Neural cell (in vitro differentiated cells): ENCODE measurements at regions not wholly inside any gene's neighbourhood (a gene's known extent, or its start where the extent isn't known, plus 50 kb on each side); places are given as distances from the start of the nearest gene placed in this dataset.
"Not testable (repeated sequence)": the region's sequence is repeated elsewhere in the genome, so short reads cannot be mapped to it uniquely, and the experiment has no call there.

Source experiments
- H2AFZ ChIP-seq: fragments of 200-600, 300-800 bp; sonication (generic), shearing (Covaris generic); 2 replicates; pipeline ENCODE4 v1.6.0; 2014; ENCODE audit warnings: low read depth, mild to moderate bottlenecking, antibody characterized with exemption, low read length, moderate library complexity
- H3F3A ChIP-seq: fragments of 200-600 bp; shearing (Covaris generic); 2 replicates; pipeline ENCODE4 v1.6.1; 2016; ENCODE audit warnings: mild to moderate bottlenecking, moderate library complexity, mixed read lengths, antibody characterized with exemption, low read length; ENCODE audit not compliant: insufficient read depth, poor library complexity, severe bottlenecking
- H3K27ac ChIP-seq: fragments of 200-600, 300-800 bp; sonication (generic), shearing (Covaris generic); 2 replicates; pipeline ENCODE4 v1.5.1; 2014; ENCODE audit warnings: mild to moderate bottlenecking, low read length, moderate library complexity
- H3K27me3 ChIP-seq: fragments of 300-800, 200-600 bp; sonication (generic), shearing (Covaris generic); 2 replicates; pipeline ENCODE4 v1.6.0; 2014; ENCODE audit warnings: mild to moderate bottlenecking, low read depth, low read length, moderate library complexity; ENCODE audit not compliant: insufficient read depth
- H3K36me3 ChIP-seq: fragments of 300-800, 200-600 bp; sonication (generic), shearing (Covaris generic); 2 replicates; pipeline ENCODE4 v1.5.1; 2014; ENCODE audit warnings: mild to moderate bottlenecking, antibody characterized with exemption, low read length, moderate library complexity; ENCODE audit not compliant: insufficient read depth
- H3K4me2 ChIP-seq: fragments of 300-800, 200-600 bp; sonication (generic), shearing (Covaris generic); 2 replicates; pipeline ENCODE4 v1.6.0; 2014; ENCODE audit warnings: mild to moderate bottlenecking, low read length
- H3K4me3 ChIP-seq: fragments of 300-800, 200-600 bp; sonication (generic), shearing (Covaris generic); 2 replicates; pipeline ENCODE4 v1.5.1; 2014; ENCODE audit warnings: mild to moderate bottlenecking, low read length, moderate library complexity
- H3K79me2 ChIP-seq: fragments of 200-600 bp; shearing (Covaris generic); replicated peaks from 2 replicates; pipeline ENCODE4 v1.6.0; 2014; ENCODE audit warnings: mild to moderate bottlenecking, low read length, moderate library complexity; ENCODE audit not compliant: insufficient read depth
- H3K9ac ChIP-seq: fragments of 300-800, 200-600 bp; sonication (generic), shearing (Covaris generic); 2 replicates; pipeline ENCODE4 v1.6.1; 2016; ENCODE audit warnings: mild to moderate bottlenecking, low read length, mixed read lengths
- H3K9me2 ChIP-seq: fragments of 200-600 bp; shearing (Covaris generic); 2 replicates; pipeline ENCODE4 v1.6.1; 2016; ENCODE audit warnings: mild to moderate bottlenecking, low read length, mixed read lengths; ENCODE audit not compliant: insufficient read depth
- H3K9me3 ChIP-seq: fragments of 200-600, 300-800 bp; sonication (generic), shearing (Covaris generic); 2 replicates; pipeline ENCODE4 v1.6.1; 2016; ENCODE audit warnings: mild to moderate bottlenecking, mixed run types, low read length, moderate library complexity, mixed read lengths
- H4K20me1 ChIP-seq: fragments of 200-600 bp; shearing (Covaris generic); 2 replicates; pipeline ENCODE4 v1.6.1; 2016; ENCODE audit warnings: mild to moderate bottlenecking, mixed run types; ENCODE audit not compliant: insufficient read depth
- CTCF ChIP-seq: fragments of 450-650 bp; IDR thresholded peaks from 2 replicates; pipeline ENCODE4 v1.5.1; 2014; ENCODE audit warnings: antibody characterized with exemption, mild to moderate bottlenecking, moderate library complexity; ENCODE audit not compliant: poor library complexity, severe bottlenecking
- EP300 ChIP-seq: fragments of 450-650 bp; conservative IDR thresholded peaks from 2 replicates; pipeline ENCODE4 v1.6.1; 2014; ENCODE audit warnings: antibody characterized with exemption, mild to moderate bottlenecking, moderate library complexity; ENCODE audit not compliant: poor library complexity, severe bottlenecking
- EZH2 ChIP-seq: fragments of 200-600, 300-800 bp; shearing (Covaris generic), sonication (generic); IDR thresholded peaks from 2 replicates; pipeline ENCODE4 v1.6.1; 2014; ENCODE audit warnings: antibody characterized with exemption, low read length, borderline replicate concordance, mild to moderate bottlenecking; ENCODE audit not compliant: insufficient read depth, poor library complexity, severe bottlenecking
- MXI1 ChIP-seq: fragments of 450-650 bp; conservative IDR thresholded peaks from 2 replicates; pipeline ENCODE4 v1.6.1; 2014; ENCODE audit warnings: antibody characterized with exemption, mild to moderate bottlenecking; ENCODE audit not compliant: poor library complexity, severe bottlenecking
- POLR2AphosphoS5 ChIP-seq: IDR thresholded peaks from 2 replicates; pipeline ENCODE4 v1.6.1; 2012
- RAD21 ChIP-seq: fragments of 450-650 bp; conservative IDR thresholded peaks from 2 replicates; pipeline ENCODE4 v1.6.1; 2014; ENCODE audit warnings: antibody characterized with exemption, mild to moderate bottlenecking, moderate library complexity
- REST ChIP-seq: IDR thresholded peaks from 2 replicates; pipeline ENCODE4 v1.6.1; 2012; ENCODE audit warnings: borderline replicate concordance
- SMC3 ChIP-seq: fragments of 450-650 bp; conservative IDR thresholded peaks from 2 replicates; pipeline ENCODE4 v1.6.1; 2014; ENCODE audit warnings: antibody characterized with exemption, mild to moderate bottlenecking, moderate library complexity; ENCODE audit not compliant: poor library complexity
- TAF1 ChIP-seq: IDR thresholded peaks from 2 replicates; pipeline ENCODE4 v1.6.1; 2012; ENCODE audit warnings: low read depth

- H2AFZ ChIP-seq: no peak overlapping the region
- H3K27ac ChIP-seq: no peak overlapping the region
- no peaks in the 10 kb centered on the region for H3K9me3 ChIP-seq
- no peaks in the 10 kb centered on the region for H3K36me3 ChIP-seq
- no peaks in the 10 kb centered on the region for H3F3A ChIP-seq
- H3K79me2 ChIP-seq: no peaks in the 10 kb centered on the region
- no peaks in the 10 kb centered on the region for H3K27me3 ChIP-seq
- no peak overlapping the region for H3K4me2 ChIP-seq
- no peaks in the 10 kb centered on the region for H4K20me1 ChIP-seq
- no peak for TF ChIP-seq REST
- no peak for TF ChIP-seq RAD21
- no peak for TF ChIP-seq TAF1
- TF ChIP-seq MXI1: no peak
- TF ChIP-seq CTCF: no peak
- TF ChIP-seq SMC3: no peak
- no peak for TF ChIP-seq POLR2AphosphoS5
- no peak for TF ChIP-seq EZH2
- no peak for TF ChIP-seq EP300
- no peak overlapping the region for H3K4me3 ChIP-seq
- H3K9me2 ChIP-seq: no peaks in the 10 kb centered on the region
- H3K9ac ChIP-seq: no peak overlapping the region
Observed at GRCh38 chr2:13696601-13697000, 935.9 kb upstream of the LRATD1 start.

GRCh38 chr2:13698847-13699246, 933.7 kb upstream of the LRATD1 start:
- Histone ChIP-seq H3K27ac (no peak overlapping the region), H3K36me3 (no peaks in the 10 kb centered on the region), H3K9me3 (no peaks in the 10 kb centered on the region), H3K79me2 (no peaks in the 10 kb centered on the region), H3K9me2 (no peaks in the 10 kb centered on the region), H2AFZ (no peak overlapping the region), H3K4me2 (no peak overlapping the region), H3K9ac (no peak overlapping the region), H3K27me3 (no peaks in the 10 kb centered on the region), H4K20me1 (no peaks in the 10 kb centered on the region), H3F3A (no peaks in the 10 kb centered on the region), H3K4me3 (no peak overlapping the region)
- no peak for TF ChIP-seq EP300
- TF ChIP-seq MXI1: no peak
- no peak for TF ChIP-seq RAD21
- TF ChIP-seq REST: no peak
- TF ChIP-seq SMC3: no peak
- TF ChIP-seq EZH2: no peak
- TF ChIP-seq POLR2AphosphoS5: no peak
- no peak for TF ChIP-seq TAF1
- no peak for TF ChIP-seq CTCF

- H3K4me3 ChIP-seq, H3K79me2 ChIP-seq, H3K27ac ChIP-seq, H4K20me1 ChIP-seq, H2AFZ ChIP-seq, H3K9me2 ChIP-seq, H3F3A ChIP-seq, H3K9me3 ChIP-seq, H3K9ac ChIP-seq, H3K4me2 ChIP-seq, H3K36me3 ChIP-seq, H3K27me3 ChIP-seq: not testable (repeated sequence)
Observed at GRCh38 chr2:13699939-13700338, 932.6 kb upstream of the LRATD1 start.
